22Rv1 (cell line): ENCODE measurements at regions not wholly inside any gene's neighbourhood (a gene's known extent, or its start where the extent isn't known, plus 50 kb on each side); places are given as distances from the start of the nearest gene placed in this dataset.

Experiments used
- ZFX ChIP-seq: fragments of 450-650 bp; IDR thresholded peaks from 2 replicates; pipeline ENCODE4 v1.6.1; 2017; ENCODE audit warnings: antibody characterized with exemption, borderline replicate concordance
- TF ChIP-seq, protein P1 (sequence below): fragments of 450-650 bp; IDR thresholded peaks from 2 replicates; pipeline ENCODE4 v1.5.1; 2017; ENCODE audit warnings: mild to moderate bottlenecking

DNA sequence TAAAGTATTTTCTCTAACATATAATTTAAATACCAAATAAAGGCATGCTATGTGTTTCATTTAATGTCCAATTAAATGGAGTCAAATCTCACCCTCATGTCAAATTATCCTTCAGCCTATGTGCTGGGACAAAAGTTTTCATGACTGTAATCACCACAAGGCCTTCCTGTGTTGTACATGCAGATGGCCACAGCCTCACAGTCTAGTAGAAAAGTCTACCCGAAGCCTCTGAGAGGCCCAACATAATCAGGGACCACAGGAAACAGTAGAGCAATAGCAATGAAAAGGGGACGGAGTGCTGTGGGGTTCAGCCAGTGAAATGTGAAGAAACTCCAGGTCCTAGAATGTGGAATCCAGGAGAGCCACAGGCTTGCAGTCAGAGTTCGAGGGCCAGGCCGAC, 140.2 kb upstream of the KLF6 start:
- TF ChIP-seq, protein P1, sequence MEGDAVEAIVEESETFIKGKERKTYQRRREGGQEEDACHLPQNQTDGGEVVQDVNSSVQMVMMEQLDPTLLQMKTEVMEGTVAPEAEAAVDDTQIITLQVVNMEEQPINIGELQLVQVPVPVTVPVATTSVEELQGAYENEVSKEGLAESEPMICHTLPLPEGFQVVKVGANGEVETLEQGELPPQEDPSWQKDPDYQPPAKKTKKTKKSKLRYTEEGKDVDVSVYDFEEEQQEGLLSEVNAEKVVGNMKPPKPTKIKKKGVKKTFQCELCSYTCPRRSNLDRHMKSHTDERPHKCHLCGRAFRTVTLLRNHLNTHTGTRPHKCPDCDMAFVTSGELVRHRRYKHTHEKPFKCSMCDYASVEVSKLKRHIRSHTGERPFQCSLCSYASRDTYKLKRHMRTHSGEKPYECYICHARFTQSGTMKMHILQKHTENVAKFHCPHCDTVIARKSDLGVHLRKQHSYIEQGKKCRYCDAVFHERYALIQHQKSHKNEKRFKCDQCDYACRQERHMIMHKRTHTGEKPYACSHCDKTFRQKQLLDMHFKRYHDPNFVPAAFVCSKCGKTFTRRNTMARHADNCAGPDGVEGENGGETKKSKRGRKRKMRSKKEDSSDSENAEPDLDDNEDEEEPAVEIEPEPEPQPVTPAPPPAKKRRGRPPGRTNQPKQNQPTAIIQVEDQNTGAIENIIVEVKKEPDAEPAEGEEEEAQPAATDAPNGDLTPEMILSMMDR: no peak
- no peak for TF ChIP-seq ZFX
